ENCODE measurements at regions not wholly inside any gene's neighbourhood (a gene's known extent, or its start where the extent isn't known, plus 50 kb on each side); places are given as distances from the start of the nearest gene placed in this dataset.

DNA sequence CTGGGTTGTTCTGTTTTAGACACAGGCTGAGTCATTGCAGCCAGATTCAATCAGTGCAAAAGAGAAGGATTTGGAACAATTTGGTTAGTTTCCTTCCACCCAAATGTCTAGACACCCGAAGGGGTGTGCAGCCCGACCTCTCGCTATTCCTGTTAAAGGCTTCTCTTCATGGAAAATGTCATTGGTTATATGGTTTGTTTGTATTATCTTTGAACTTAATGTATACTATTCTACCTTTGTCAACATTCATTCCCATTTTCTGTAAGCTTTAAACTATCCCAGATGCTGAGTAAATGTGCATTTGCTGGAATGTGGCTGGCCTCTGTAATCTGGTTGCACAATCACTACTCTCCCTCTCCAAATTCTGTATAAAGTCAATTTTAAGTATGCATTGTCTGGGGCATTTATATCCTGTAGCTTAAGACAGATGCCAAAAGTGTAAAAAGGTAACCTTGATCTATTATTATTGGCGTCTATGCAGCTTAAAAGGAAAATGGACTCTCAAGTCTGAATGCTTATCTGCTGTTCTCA lies 80.4 kb upstream of the RND3 start:
- Mint-ChIP-seq H3K36me3 (ENCODE audit: low read depth) (no peaks in the 10 kb centered on the region), H3K9me3 (peaks cover 4% of the 10 kb centered on the region), H3K4me1 (no peaks in the 10 kb centered on the region), H3K4me3 (no peak overlapping the region), H3K27ac (no peak overlapping the region), H3K27me3 (no peaks in the 10 kb centered on the region)
- ATAC-seq (replicated peaks) = no peak

DNA sequence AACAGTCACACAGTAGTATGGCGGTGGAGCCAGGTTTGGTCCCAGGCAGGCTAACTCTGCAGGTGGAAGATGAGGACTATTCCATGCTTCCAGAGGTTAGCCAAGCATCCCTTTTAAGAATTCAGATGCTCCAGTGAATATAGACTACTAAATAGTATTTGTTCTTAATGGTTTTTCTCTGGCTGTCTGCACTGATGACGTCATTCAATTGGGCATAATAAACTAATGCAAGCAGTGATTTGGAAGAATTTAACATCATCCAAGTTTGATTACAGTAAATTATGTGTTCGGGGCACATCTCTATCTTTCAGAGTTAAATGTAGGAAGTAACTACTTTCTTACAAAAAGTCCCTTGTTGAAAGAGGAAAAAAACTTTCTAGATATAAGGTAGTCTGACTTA lies 78.8 kb upstream of the RND3 start:
- Mint-ChIP-seq H3K4me1 (no peaks in the 10 kb centered on the region), H3K9me3 (no peaks in the 10 kb centered on the region), H3K27ac (no peak overlapping the region), H3K27me3 (no peaks in the 10 kb centered on the region), H3K4me3 (no peak overlapping the region), H3K36me3 (ENCODE audit: low read depth) (no peaks in the 10 kb centered on the region)
- no peak for ATAC-seq (replicated peaks)

DNA sequence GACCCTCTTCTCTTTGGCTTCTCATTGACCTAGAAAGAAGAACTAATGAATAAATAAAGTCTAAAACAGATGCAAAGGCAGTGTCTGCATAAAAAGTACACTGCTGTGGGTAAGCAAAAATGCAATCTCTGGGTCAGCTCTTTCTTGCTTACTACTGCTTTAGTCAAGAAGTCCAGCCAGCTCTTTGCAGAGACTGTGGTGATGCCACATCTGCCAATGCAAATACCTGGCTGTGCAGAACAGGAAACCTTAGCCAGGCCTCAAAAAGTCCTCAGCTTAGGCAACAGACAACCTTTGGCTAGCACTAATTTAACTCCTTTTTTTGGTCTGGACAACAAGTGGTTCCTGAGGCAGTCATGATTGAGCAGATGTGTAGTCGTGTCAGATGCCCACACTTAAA lies 73.6 kb upstream of the RND3 start:
- H3K36me3 Mint-ChIP-seq (ENCODE audit: low read depth) = no peaks in the 10 kb centered on the region
- H3K27ac Mint-ChIP-seq = no peak overlapping the region
- no peak for ATAC-seq (replicated peaks)
- no peaks in the 10 kb centered on the region for H3K27me3 Mint-ChIP-seq
- H3K4me3 Mint-ChIP-seq = no peak overlapping the region
- H3K4me1 Mint-ChIP-seq = no peaks in the 10 kb centered on the region
- no peaks in the 10 kb centered on the region for H3K9me3 Mint-ChIP-seq

DNA sequence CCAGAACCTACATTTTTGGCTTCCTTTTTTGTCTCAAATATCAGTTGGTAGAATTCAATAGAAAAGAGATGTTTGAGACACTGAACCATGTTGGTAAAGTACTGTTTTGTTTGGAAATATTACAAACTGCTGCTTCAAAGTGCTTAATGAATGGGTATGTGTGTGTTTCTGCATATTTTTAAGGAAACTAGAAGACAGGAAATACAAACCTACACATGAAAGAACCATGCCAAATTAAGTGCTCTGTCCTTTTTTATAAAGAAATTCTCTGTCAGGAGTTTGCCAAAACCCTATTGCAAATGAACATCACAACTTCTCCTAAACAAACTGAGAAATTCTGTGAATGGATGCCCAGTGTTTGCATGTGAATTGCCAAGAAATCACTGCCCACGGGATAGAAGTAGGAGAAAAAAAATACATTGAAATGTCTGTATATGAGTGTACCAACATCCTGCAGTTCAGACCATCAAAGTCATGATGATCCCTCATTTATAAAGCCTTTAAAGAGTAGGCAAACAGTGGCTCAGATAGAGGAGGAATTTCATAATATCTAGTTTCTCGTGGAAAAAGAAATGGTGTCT lies 69.6 kb upstream of the RND3 start:
- Mint-ChIP-seq H3K36me3 (ENCODE audit: low read depth) (no peaks in the 10 kb centered on the region), H3K4me1 (no peaks in the 10 kb centered on the region), H3K9me3 (no peaks in the 10 kb centered on the region), H3K27ac (no peak overlapping the region), H3K4me3 (no peak overlapping the region), H3K27me3 (no peaks in the 10 kb centered on the region)
- no peak for ATAC-seq (replicated peaks)

DNA sequence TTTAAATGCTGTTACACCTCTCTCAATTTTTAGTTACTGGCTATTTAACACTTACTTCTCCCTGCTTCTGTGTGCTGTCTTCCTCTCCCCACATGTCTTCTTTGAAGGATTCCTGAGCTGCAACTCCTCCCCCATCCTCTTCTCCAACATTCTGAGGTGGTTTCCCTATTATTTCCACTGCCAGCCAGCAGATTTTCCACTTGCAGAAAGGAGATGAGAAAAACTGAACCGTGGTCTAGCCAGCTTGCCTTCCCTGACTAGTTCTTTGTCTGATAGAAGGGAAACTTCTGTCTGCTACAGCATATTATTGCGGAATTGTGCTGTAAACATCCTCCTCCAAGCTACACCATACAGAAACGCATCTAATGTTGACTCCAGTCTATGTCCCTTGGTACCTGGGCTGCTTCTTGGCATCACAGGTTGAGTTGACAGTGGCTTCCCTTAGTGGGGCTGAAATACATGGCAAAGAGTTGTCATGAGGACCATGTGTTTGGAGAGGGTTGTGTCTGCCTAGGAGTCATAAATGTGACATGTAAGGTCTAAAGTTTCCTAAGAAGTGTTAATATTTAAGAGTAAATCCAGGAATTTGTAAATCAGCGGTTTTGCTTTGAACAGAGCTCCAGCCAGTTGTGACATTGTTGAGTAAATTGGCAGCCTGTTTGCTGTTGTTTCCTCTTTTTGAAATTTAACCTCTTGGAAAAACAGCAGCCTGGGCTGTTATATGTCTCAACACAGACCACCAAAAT lies 68.3 kb upstream of the RND3 start:
- Mint-ChIP-seq H3K36me3 (ENCODE audit: low read depth) (no peaks in the 10 kb centered on the region), H3K9me3 (no peaks in the 10 kb centered on the region), H3K27me3 (no peaks in the 10 kb centered on the region), H3K4me3 (no peak overlapping the region), H3K4me1 (no peaks in the 10 kb centered on the region), H3K27ac (no peak overlapping the region)
- ATAC-seq (replicated peaks) = no peak

DNA sequence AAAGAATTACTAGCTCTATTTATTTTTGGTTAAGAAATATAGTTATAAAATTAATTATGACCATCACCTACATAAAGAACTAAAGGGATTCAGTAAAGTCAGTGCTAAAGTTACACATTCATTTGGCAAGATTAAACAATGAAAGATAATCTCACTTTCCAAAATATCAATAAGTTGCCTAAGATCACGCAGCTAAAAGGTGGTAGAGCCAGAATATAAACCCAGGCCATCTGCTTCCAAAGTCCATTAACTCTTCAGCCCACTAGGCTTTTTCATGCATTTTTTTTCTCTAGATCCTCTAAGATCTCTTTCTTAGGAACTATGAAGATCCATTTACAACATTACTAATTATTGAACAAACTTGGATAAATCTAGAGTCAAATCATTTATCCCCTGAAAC lies 66.6 kb upstream of the RND3 start:
- H3K4me1 Mint-ChIP-seq = no peaks in the 10 kb centered on the region
- H3K27me3 Mint-ChIP-seq = no peaks in the 10 kb centered on the region
- ATAC-seq (replicated peaks) = no peak
- no peak overlapping the region for H3K27ac Mint-ChIP-seq
- no peak overlapping the region for H3K4me3 Mint-ChIP-seq
- H3K36me3 Mint-ChIP-seq (ENCODE audit: low read depth) = no peaks in the 10 kb centered on the region
- no peaks in the 10 kb centered on the region for H3K9me3 Mint-ChIP-seq

DNA sequence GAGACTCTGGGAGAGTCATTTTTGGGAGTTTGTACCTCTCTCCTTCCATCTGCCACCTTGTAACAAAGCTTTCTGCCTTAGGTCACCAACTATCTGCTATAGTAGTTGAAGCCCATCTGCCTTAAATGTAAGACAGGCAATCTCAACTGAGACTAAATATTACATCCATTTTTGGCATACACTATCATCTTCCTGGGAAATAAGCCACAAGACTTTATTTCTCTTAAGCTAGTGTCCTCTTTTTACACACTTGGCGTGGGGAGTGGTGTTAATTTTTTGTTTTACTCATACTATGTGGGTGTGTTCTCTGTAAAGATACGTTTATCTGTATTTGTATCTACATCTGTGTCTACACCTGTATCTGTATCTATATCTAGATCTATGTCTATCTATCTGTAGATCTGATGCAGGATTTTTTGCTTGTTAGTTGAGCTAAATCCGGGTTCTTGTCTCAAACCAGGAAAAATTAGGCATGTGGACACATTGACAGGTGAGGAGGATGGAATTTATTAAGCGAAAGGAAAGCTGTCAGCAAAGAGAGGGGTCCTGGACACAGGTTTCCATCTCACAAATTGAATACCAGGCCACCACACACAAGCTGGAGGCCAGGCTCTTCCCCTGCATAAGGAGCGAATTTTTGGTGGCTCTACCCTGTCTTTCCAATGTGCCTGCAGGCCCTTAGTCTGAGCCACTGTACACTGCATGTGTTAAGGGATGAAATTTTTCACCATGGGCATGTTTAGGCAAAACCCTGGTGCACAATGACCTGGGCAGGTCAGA lies 64.8 kb upstream of the RND3 start:
- H3K36me3 Mint-ChIP-seq (ENCODE audit: low read depth) = no peaks in the 10 kb centered on the region
- no peaks in the 10 kb centered on the region for H3K27me3 Mint-ChIP-seq
- no peaks in the 10 kb centered on the region for H3K9me3 Mint-ChIP-seq
- ATAC-seq (replicated peaks) = no peak
- no peaks in the 10 kb centered on the region for H3K4me1 Mint-ChIP-seq
- H3K27ac Mint-ChIP-seq = no peak overlapping the region
- no peak overlapping the region for H3K4me3 Mint-ChIP-seq

DNA sequence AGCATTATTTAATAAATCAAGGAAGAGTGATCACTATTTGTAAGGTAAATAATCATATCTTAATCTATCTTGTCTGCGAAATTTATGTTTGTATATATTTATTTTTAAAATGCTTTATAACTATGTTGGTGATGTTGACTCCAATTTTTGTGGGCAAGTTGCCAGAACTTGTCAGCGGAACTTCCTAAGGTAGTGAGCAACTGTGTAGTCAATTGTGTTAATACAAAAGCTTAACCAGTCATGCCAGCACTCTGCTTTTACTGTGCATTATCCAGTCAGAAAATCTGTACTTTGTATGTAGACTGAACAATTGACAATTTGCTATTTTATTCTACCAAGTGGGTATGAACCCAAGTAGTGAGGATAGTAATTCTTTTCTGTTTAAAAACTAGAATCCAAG lies 61.9 kb upstream of the RND3 start:
- no peaks in the 10 kb centered on the region for H3K36me3 Mint-ChIP-seq (ENCODE audit: low read depth)
- no peak for ATAC-seq (replicated peaks)
- H3K27me3 Mint-ChIP-seq = no peaks in the 10 kb centered on the region
- H3K27ac Mint-ChIP-seq = no peak overlapping the region
- no peaks in the 10 kb centered on the region for H3K4me1 Mint-ChIP-seq
- H3K9me3 Mint-ChIP-seq = no peaks in the 10 kb centered on the region
- no peak overlapping the region for H3K4me3 Mint-ChIP-seq

DNA sequence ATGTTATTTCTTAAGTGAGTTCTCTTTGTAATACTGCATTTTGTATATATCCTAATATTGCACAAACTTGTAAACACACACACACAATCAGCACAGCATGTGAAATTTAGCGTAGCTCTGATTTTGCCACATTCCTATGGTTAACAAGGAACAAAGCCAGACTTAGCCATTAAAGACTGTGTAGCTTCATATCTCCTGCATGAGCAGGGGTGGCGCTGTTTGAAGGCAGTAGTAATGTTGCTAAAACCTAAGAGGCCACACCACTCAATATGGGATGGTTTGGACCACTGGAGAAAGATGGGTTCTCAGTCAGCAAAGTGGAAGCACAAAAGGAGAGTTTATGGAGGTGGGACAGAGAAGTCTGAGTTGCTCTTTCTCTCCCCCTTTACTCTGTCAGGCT lies 61.1 kb upstream of the RND3 start:
- Mint-ChIP-seq H3K27me3 (no peaks in the 10 kb centered on the region), H3K4me1 (no peaks in the 10 kb centered on the region), H3K36me3 (ENCODE audit: low read depth) (no peaks in the 10 kb centered on the region), H3K9me3 (no peaks in the 10 kb centered on the region), H3K27ac (no peak overlapping the region), H3K4me3 (no peak overlapping the region)
- no peak for ATAC-seq (replicated peaks)

DNA sequence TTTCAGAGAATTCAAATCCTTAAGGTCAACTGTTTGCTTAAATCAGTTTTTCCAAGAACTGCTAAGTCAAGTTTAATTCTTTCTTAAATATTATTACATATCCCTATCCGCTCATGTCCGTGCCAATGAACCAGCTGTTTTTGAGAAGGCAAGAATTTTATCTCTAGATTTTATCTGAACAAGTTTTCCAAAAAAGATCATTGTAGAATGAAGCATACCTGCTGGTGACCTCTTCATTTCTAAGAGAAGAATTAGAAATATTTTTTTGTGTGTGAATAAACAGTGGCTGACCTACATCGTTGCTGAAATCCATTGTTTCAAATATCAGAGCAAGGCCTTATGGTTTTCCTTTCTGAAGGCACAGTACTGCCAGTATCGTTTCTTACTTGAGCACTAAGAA lies 58.4 kb upstream of the RND3 start:
- Mint-ChIP-seq H3K4me1 (no peaks in the 10 kb centered on the region), H3K27ac (no peak overlapping the region), H3K4me3 (no peak overlapping the region), H3K27me3 (no peaks in the 10 kb centered on the region), H3K9me3 (no peaks in the 10 kb centered on the region), H3K36me3 (ENCODE audit: low read depth) (no peaks in the 10 kb centered on the region)
- no peak for ATAC-seq (replicated peaks)

DNA sequence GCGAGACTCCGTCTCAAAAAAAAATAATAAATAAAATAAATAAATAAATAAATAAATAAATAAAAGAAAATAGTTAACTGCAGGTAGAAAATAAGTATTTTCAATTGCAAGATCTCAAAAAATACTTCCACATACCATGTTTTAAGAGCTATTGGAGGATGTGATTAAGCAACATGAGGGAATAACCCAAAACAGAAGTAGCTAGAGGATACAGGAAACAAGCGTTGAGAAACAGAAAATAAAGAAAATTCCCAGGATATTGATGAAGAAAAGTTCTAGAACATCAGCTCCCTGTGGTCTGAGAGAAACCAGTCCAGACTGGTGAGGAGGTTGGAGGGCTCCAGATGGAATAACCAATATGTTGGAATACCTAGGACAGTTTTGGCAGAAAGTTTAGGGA lies 57.3 kb upstream of the RND3 start:
- Mint-ChIP-seq H3K27me3 (no peaks in the 10 kb centered on the region), H3K36me3 (ENCODE audit: low read depth) (no peaks in the 10 kb centered on the region), H3K9me3 (no peaks in the 10 kb centered on the region), H3K4me3 (no peak overlapping the region), H3K27ac (no peak overlapping the region), H3K4me1 (no peaks in the 10 kb centered on the region)
- no peak for ATAC-seq (replicated peaks)

DNA sequence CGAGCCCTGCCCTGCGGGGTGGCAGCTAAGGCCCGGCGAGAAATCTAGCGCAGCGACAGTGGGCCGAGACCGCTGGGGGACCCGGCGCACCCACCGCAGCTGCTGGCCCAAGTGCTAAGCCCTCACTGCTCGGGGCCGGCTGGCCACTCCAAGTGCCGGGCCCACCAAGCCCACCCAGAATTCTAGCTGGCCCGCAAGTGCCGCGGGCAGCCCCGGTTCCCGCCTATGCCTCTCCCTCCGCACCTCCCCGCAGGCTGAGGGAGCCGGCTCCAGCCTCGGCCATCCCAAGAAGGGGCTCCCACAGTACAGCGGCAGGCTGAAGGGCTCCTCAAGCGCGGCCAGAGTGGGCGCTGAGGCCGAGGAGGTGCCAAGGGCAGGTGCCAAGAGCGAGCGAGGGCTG lies 55.2 kb upstream of the RND3 start:
- Mint-ChIP-seq H3K27ac (no peak overlapping the region), H3K4me3 (no peak overlapping the region), H3K4me1 (no peaks in the 10 kb centered on the region), H3K9me3 (no peaks in the 10 kb centered on the region), H3K36me3 (ENCODE audit: low read depth) (no peaks in the 10 kb centered on the region), H3K27me3 (no peaks in the 10 kb centered on the region)
- ATAC-seq (replicated peaks) = no peak

DNA sequence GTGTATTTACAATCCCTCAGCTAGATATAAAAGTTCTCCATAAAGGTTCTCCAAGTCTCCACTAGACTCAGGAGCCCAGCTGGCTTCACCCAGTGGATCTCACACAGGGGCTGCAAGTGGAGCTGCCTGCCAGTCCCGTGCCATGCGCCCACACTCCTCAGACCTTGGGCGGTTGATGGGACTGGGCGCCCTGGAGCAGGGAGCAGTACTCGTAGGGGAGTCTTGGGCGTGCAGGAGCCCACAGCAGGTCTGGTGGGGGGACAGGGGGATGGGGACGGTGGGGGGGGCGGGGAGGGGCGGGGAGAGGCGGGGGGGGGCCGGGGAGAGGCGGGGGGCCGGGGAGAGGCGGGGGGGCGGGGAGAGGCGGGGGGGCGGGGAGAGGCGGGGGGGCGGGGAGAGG lies 54.7 kb upstream of the RND3 start:
- H3K4me3 Mint-ChIP-seq = no peak overlapping the region
- H3K27me3 Mint-ChIP-seq = no peaks in the 10 kb centered on the region
- no peak overlapping the region for H3K27ac Mint-ChIP-seq
- no peaks in the 10 kb centered on the region for H3K36me3 Mint-ChIP-seq (ENCODE audit: low read depth)
- no peaks in the 10 kb centered on the region for H3K9me3 Mint-ChIP-seq
- no peaks in the 10 kb centered on the region for H3K4me1 Mint-ChIP-seq
- ATAC-seq (replicated peaks) = no peak

DNA sequence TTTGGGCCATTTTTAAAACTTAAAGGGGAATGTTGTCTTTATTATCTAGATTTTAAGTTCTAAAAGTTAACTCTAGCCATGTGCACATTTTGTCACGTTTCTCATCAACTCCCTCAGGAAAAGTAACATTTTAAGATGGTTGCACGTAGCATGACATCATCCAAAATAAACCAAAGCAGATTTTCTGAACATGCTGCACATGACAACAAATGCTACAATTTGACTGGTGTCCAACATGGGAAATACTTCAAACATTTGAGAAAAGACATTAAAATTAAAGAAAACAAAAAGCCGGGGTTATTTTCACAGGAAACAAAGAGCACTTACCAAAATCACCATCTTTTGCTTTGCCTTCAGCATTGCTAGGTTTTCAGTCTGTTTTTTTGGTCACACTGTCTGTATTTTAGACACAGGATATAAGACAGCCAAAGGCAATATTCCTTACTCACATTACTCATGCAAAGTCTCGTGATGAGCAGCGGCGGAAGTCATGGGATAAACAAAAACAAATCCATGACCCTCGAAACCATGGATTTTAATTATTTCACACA lies 51.3 kb upstream of the RND3 start:
- no peaks in the 10 kb centered on the region for H3K4me1 Mint-ChIP-seq
- peaks cover 4% of the 10 kb centered on the region for H3K9me3 Mint-ChIP-seq
- no peak for ATAC-seq (replicated peaks)
- H3K4me3 Mint-ChIP-seq = no peak overlapping the region
- H3K27me3 Mint-ChIP-seq = peaks cover 3% of the 10 kb centered on the region
- H3K36me3 Mint-ChIP-seq (ENCODE audit: low read depth) = no peaks in the 10 kb centered on the region
- no peak overlapping the region for H3K27ac Mint-ChIP-seq
